ENCODE measurements at regions not wholly inside any gene's neighbourhood (a gene's known extent, or its start where the extent isn't known, plus 50 kb on each side); places are given as distances from the start of the nearest gene placed in this dataset.

DNA sequence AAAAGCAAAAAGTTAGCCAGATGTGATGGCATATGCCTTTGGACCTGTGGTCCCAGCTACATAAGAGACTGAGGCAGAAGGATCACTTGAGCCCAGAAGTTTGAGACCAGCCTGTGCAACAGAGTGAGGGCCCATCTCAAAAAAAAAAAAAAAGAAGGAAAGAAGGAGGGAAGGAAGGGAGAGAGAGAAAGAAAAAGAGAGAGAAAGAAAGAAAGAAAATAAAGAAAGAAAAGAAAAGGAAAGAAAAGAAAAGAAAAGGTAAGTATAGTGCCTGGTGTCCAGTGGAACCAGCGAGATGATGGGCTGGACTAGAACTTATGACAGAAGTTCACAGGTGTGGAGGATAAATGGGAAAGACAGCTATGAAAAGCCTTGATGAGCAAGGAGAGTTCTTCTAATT, 100.9 kb downstream of the QRSL1 start:
- Histone ChIP-seq H3K27me3 (ENCODE audit: insufficient read depth, low read length) (no peaks in the 10 kb centered on the region), H3K14ac (ENCODE audit: insufficient read depth, low read length) (no peak overlapping the region), H2BK15ac (ENCODE audit: low read depth, low read length) (no peak overlapping the region), H3K79me2 (ENCODE audit: insufficient read depth, low read length) (no peaks in the 10 kb centered on the region), H3K56ac (ENCODE audit: insufficient read length, low read depth, low read length) (no peak overlapping the region), H4K91ac (ENCODE audit: insufficient read length, low read depth, low read length) (no peak overlapping the region), H3K4me2 (ENCODE audit: insufficient read depth, insufficient read length, low read length) (no peak overlapping the region), H2AFZ (ENCODE audit: low read length) (no peak overlapping the region), H4K5ac (ENCODE audit: insufficient read length, low read depth, low read length) (no peak overlapping the region), H4K8ac (replicated peaks; ENCODE audit: insufficient read length, low read depth, low read length) (no peak overlapping the region), H3T11ph (ENCODE audit: low read length) (no peak overlapping the region), H3K27ac (ENCODE audit: insufficient read length, low read depth, low read length) (no peak overlapping the region), H2BK20ac (ENCODE audit: low read depth, low read length, poor library complexity, severe bottlenecking) (no peak overlapping the region), H3K4ac (ENCODE audit: low read depth, low read length) (no peak overlapping the region), H3K23me2 (ENCODE audit: insufficient read length, low read depth, low read length, poor library complexity, severe bottlenecking) (no peaks in the 10 kb centered on the region), H2AK5ac (ENCODE audit: insufficient read length, low read length) (no peak overlapping the region), H3K9ac (ENCODE audit: extremely low read depth, insufficient read length, low read length) (no peak overlapping the region), H3K4me1 (ENCODE audit: insufficient read depth, low read length) (peaks cover 4% of the 10 kb centered on the region; the same call in 1 of the 2 replicates), H2BK5ac (ENCODE audit: insufficient read length, low read length) (no peak overlapping the region), H3K79me1 (ENCODE audit: insufficient read depth, low read depth, low read length, poor library complexity, severe bottlenecking) (no peaks in the 10 kb centered on the region), H3K9me3 (ENCODE audit: control insufficient read depth, low read depth, low read length) (no peaks in the 10 kb centered on the region), H3K23ac (ENCODE audit: insufficient read length, low read depth, low read length) (no peak overlapping the region), H2BK12ac (ENCODE audit: insufficient read length, low read depth, low read length) (no peak overlapping the region), H3K18ac (ENCODE audit: insufficient read length, low read depth, low read length) (no peak overlapping the region), H4K20me1 (ENCODE audit: control insufficient read depth, insufficient read depth, insufficient read length) (no peaks in the 10 kb centered on the region), H2BK120ac (ENCODE audit: low read depth, low read length, poor library complexity, severe bottlenecking) (no peak overlapping the region)
- Mint-ChIP-seq H3K9me3 (peaks cover 1 to 4% of the 10 kb centered on the region in 2 experiments; a peak in 4 of 5 replicates), H3K27ac (no peak overlapping the region; a peak in 1 of 7 replicates), H3K4me1 (peaks cover 11 to 16% of the 10 kb centered on the region in 2 experiments), H3K36me3 (ENCODE audit: insufficient read depth in 1 of 3, low read depth in 3 of 3) (peaks cover 0 to 2% (median 2%) of the 10 kb centered on the region in 3 experiments; a peak in 1 of 7 replicates), H3K27me3 (ENCODE audit: low read depth) (peaks cover 1% of the 10 kb centered on the region; the same call in 1 of the 2 replicates), H3K4me3 (no peak overlapping the region)
- no peak for DNase-seq
- TF ChIP-seq CTCF (conservative IDR thresholded peaks at IDR 0.05) = no peak
- WGBS (ENCODE audit: extremely low coverage, insufficient read length, low lambda C conversion rate) = no CpG with 5 or more reads among the region's 1 CpG

All from H9 (cell line).